ENCODE measurements at regions not wholly inside any gene's neighbourhood (a gene's known extent, or its start where the extent isn't known, plus 50 kb on each side); places are given as distances from the start of the nearest gene placed in this dataset.

- Mint-ChIP-seq H3K9me3 (no peaks in the 10 kb centered on the region), H3K36me3 (no peaks in the 10 kb centered on the region), H3K27ac (no peak overlapping the region)
- no peak for DNase-seq (ENCODE audit: low spot score in 2 of 2)
- ATAC-seq: no peak
Measured at GRCh38 chr10:75347186-75347585, 54.4 kb downstream of the ZNF503 start.

- ATAC-seq (no peak), DNase-seq (ENCODE audit: low spot score in 2 of 2) (no peak)
- H3K36me3 Mint-ChIP-seq: no peaks in the 10 kb centered on the region
- no peak overlapping the region for H3K27ac Mint-ChIP-seq
- H3K9me3 Mint-ChIP-seq: no peaks in the 10 kb centered on the region
Measured at GRCh38 chr10:75345738-75346137, 55.8 kb downstream of the ZNF503 start.

GRCh38 chr10:75344170-75344569 lies 57.4 kb downstream of the ZNF503 start:
- H3K27ac Mint-ChIP-seq: no peak overlapping the region
- no peak for ATAC-seq
- no peaks in the 10 kb centered on the region for H3K36me3 Mint-ChIP-seq
- no peaks in the 10 kb centered on the region for H3K9me3 Mint-ChIP-seq
- DNase-seq (ENCODE audit: low spot score in 2 of 2): no peak

- H3K36me3 Mint-ChIP-seq: no peaks in the 10 kb centered on the region
- no peak for ATAC-seq
- no peaks in the 10 kb centered on the region for H3K9me3 Mint-ChIP-seq
- H3K27ac Mint-ChIP-seq: no peak overlapping the region
- no peak for DNase-seq (ENCODE audit: low spot score in 2 of 2)
Measured at GRCh38 chr10:75342397-75342796, 59.2 kb downstream of the ZNF503 start.

GRCh38 chr10:75335983-75336382 lies 65.6 kb downstream of the ZNF503 start:
- Mint-ChIP-seq H3K36me3 (no peaks in the 10 kb centered on the region), H3K27ac (no peak overlapping the region), H3K9me3 (no peaks in the 10 kb centered on the region)
- DNase-seq (ENCODE audit: low spot score in 2 of 2): no peak
- ATAC-seq: no peak

GRCh38 chr10:75335191-75335590 lies 66.4 kb downstream of the ZNF503 start:
- no peaks in the 10 kb centered on the region for H3K36me3 Mint-ChIP-seq
- no peaks in the 10 kb centered on the region for H3K9me3 Mint-ChIP-seq
- no peak overlapping the region for H3K27ac Mint-ChIP-seq
- ATAC-seq: no peak
- no peak for DNase-seq (ENCODE audit: low spot score in 2 of 2)

- H3K27ac Mint-ChIP-seq: no peak overlapping the region
- ATAC-seq: no peak
- DNase-seq (ENCODE audit: low spot score in 2 of 2): no peak
Measured at GRCh38 chr10:75334720-75335119, 66.8 kb downstream of the ZNF503 start.

GRCh38 chr10:75332081-75332480 lies 69.5 kb downstream of the ZNF503 start:
- ATAC-seq: no peak
- Mint-ChIP-seq H3K36me3 (no peaks in the 10 kb centered on the region), H3K9me3 (no peaks in the 10 kb centered on the region), H3K27ac (no peak overlapping the region)
- DNase-seq (ENCODE audit: low spot score in 2 of 2): no peak

More at GRCh38 chr10:75334720-75335119, 66.8 kb downstream of the ZNF503 start:
- Mint-ChIP-seq H3K9me3 (no peaks in the 10 kb centered on the region), H3K36me3 (no peaks in the 10 kb centered on the region)

- ATAC-seq (no peak), DNase-seq (ENCODE audit: low spot score in 2 of 2) (no peak)
- Mint-ChIP-seq H3K9me3 (no peaks in the 10 kb centered on the region), H3K27ac (no peak overlapping the region), H3K36me3 (no peaks in the 10 kb centered on the region)
Measured at GRCh38 chr10:75331081-75331480, 70.5 kb downstream of the ZNF503 start.

GRCh38 chr10:75329190-75329745 lies 72.3 kb downstream of the ZNF503 start:
- Mint-ChIP-seq H3K9me3 (no peaks in the 10 kb centered on the region), H3K36me3 (no peaks in the 10 kb centered on the region), H3K27ac (no peak overlapping the region)
- ATAC-seq (no peak), DNase-seq (ENCODE audit: low spot score in 2 of 2) (no peak)

- ATAC-seq: no peak
- Mint-ChIP-seq H3K36me3 (no peaks in the 10 kb centered on the region), H3K9me3 (peaks cover 0 to 7% of the 10 kb centered on the region in 2 donors), H3K27ac (no peak overlapping the region)
- DNase-seq (ENCODE audit: low spot score in 2 of 2): no peak
Measured at GRCh38 chr10:75326306-75326705, 75.3 kb downstream of the ZNF503 start.

- Mint-ChIP-seq H3K36me3 (no peaks in the 10 kb centered on the region), H3K9me3 (peaks cover 14 to 33% of the 10 kb centered on the region in 2 donors), H3K27ac (no peak overlapping the region)
- no peak for ATAC-seq
- no peak for DNase-seq (ENCODE audit: low spot score in 2 of 2)
Measured at GRCh38 chr10:75319274-75319673, 82.3 kb downstream of the ZNF503 start.

- no peak for DNase-seq (ENCODE audit: low spot score in 2 of 2)
- Mint-ChIP-seq H3K9me3 (peaks cover 33 to 40% of the 10 kb centered on the region in 2 donors), H3K36me3 (peaks cover 11 to 13% of the 10 kb centered on the region in 2 donors), H3K27ac (no peak overlapping the region)
- no peak for ATAC-seq
Measured at GRCh38 chr10:75314570-75314969, 78.8 kb upstream of the COMTD1 start.

GRCh38 chr10:75312440-75312839 lies 76.7 kb upstream of the COMTD1 start:
- DNase-seq (ENCODE audit: low spot score in 2 of 2) (no peak), ATAC-seq (no peak)
- Mint-ChIP-seq H3K9me3 (peaks cover 28 to 34% of the 10 kb centered on the region in 2 donors), H3K36me3 (peaks cover 11 to 13% of the 10 kb centered on the region in 2 donors), H3K27ac (no peak overlapping the region)

- H3K9me3 Mint-ChIP-seq: peaks cover 2 to 9% of the 10 kb centered on the region in 2 donors
- ATAC-seq: no peak
- no peak overlapping the region for H3K27ac Mint-ChIP-seq
- H3K36me3 Mint-ChIP-seq: peaks cover 0 to 5% of the 10 kb centered on the region in 2 donors
- DNase-seq (ENCODE audit: low spot score in 2 of 2): no peak
Measured at GRCh38 chr10:75305675-75306074, 69.9 kb upstream of the COMTD1 start.

GRCh38 chr10:75304741-75305390 lies 69.1 kb upstream of the COMTD1 start:
- H3K9me3 Mint-ChIP-seq: peaks cover 2 to 9% of the 10 kb centered on the region in 2 donors
- ATAC-seq (no peak), DNase-seq (ENCODE audit: low spot score in 2 of 2) (no peak)
- no peak overlapping the region for H3K27ac Mint-ChIP-seq
- H3K36me3 Mint-ChIP-seq: peaks cover 0 to 5% of the 10 kb centered on the region in 2 donors

GRCh38 chr10:75304313-75304712 lies 68.6 kb upstream of the COMTD1 start:
- DNase-seq (ENCODE audit: low spot score in 2 of 2) (no peak), ATAC-seq (no peak)
- H3K9me3 Mint-ChIP-seq: peaks cover 2 to 9% of the 10 kb centered on the region in 2 donors
- H3K27ac Mint-ChIP-seq: no peak overlapping the region
- H3K36me3 Mint-ChIP-seq: peaks cover 0 to 5% of the 10 kb centered on the region in 2 donors
